H1 (cell line): ENCODE measurements at regions not wholly inside any gene's neighbourhood (a gene's known extent, or its start where the extent isn't known, plus 50 kb on each side); places are given as distances from the start of the nearest gene placed in this dataset.

Source experiments
- JUN ChIP-seq: IDR thresholded peaks from 2 replicates; pipeline ENCODE4 v1.6.1; 2011; ENCODE audit warnings: low read depth, mild to moderate bottlenecking, improper control_type of control experiment, low read length

DNA sequence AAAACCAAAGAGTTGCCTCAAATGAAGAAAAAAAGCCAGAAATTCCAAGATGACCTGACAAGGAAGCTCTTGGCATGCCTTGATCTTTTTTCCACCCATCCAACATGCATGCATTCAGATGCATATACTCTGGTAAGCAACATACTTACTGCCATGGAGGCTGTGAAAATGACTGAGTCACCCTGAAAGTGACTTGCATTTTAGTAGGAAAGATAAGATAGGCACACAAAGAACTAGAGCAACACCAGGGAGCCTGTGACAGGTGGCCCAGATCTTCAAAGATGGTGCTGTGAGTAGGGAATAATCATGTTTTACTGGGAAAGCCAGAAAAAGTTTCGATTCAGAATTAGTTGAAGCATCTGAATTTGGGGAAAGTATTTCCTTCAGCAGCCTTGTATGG, 185.1 kb upstream of the SLCO3A1 start (continued):
- no peak for TF ChIP-seq JUN
